Skeletal muscle tissue (tissue), 3 donors: ENCODE measurements at regions not wholly inside any gene's neighbourhood (a gene's known extent, or its start where the extent isn't known, plus 50 kb on each side); places are given as distances from the start of the nearest gene placed in this dataset.

Source experiments
- H3K27ac ChIP-seq: one replicate; pipeline ENCODE4 v1.7.0; 2013; ENCODE audit warnings: mild to moderate bottlenecking, low read depth, low read length, inconsistent platforms
- H3K27me3 ChIP-seq, 3 donors: one replicate each; pipeline ENCODE4 v1.7.0; 2013; ENCODE audit warnings: low read length in 3 of 3; ENCODE audit not compliant: control insufficient read depth in 3 of 3, insufficient read depth in 3 of 3
- H3K36me3 ChIP-seq, 3 donors: one replicate each; pipeline ENCODE4 v1.7.0; 2013; ENCODE audit warnings: low read length in 3 of 3; ENCODE audit not compliant: control insufficient read depth in 3 of 3, insufficient read depth in 3 of 3
- H3K4me1 ChIP-seq, 3 donors: one replicate each; pipeline ENCODE4 v1.7.0; 2013; ENCODE audit warnings: low read length in 3 of 3, mild to moderate bottlenecking in 3 of 3; ENCODE audit not compliant: control insufficient read depth in 3 of 3, insufficient read depth in 3 of 3
- H3K4me3 ChIP-seq, 3 donors: one replicate each; pipeline ENCODE4 v1.7.0; 2013; ENCODE audit warnings: low read length in 3 of 3
- H3K9ac ChIP-seq, 3 donors: one replicate each; pipeline ENCODE4 v1.7.0; 2013; ENCODE audit warnings: low read length in 3 of 3, mild to moderate bottlenecking in 3 of 3, moderate library complexity in 2 of 3, low read depth in 1 of 3
- H3K9me3 ChIP-seq, 3 donors: one replicate each; pipeline ENCODE4 v1.7.0; 2013; ENCODE audit warnings: low read length in 3 of 3; ENCODE audit not compliant: control insufficient read depth in 3 of 3
- donor health status: Osteomylitis.

GRCh38 chr22:17269607-17270261 is 50.5 kb upstream of the ADA2 start:
- Histone ChIP-seq H3K27me3 (no peaks in the 10 kb centered on the region), H3K4me1 (peaks cover 26 to 31% (median 31%) of the 10 kb centered on the region in 3 donors), H3K9ac (no peak overlapping the region), H3K27ac (no peak overlapping the region), H3K9me3 (no peaks in the 10 kb centered on the region), H3K4me3 (no peak overlapping the region), H3K36me3 (no peaks in the 10 kb centered on the region)

GRCh38 chr22:17269224-17269606 is 50.0 kb upstream of the ADA2 start:
- no peak overlapping the region for H3K9ac ChIP-seq
- H3K4me3 ChIP-seq, result no peak overlapping the region
- peaks cover 30 to 36% (median 35%) of the 10 kb centered on the region in 3 donors for H3K4me1 ChIP-seq
- H3K27ac ChIP-seq, result no peak overlapping the region
- no peaks in the 10 kb centered on the region for H3K36me3 ChIP-seq
- no peaks in the 10 kb centered on the region for H3K9me3 ChIP-seq
- H3K27me3 ChIP-seq, result no peaks in the 10 kb centered on the region
